ENCODE measurements at regions not wholly inside any gene's neighbourhood (a gene's known extent, or its start where the extent isn't known, plus 50 kb on each side); places are given as distances from the start of the nearest gene placed in this dataset.
"Not testable (repeated sequence)": the region's sequence is repeated elsewhere in the genome, so short reads cannot be mapped to it uniquely, and the experiment has no call there.

GRCh38 chr1:95297906-95298305 lies 63.9 kb downstream of the RWDD3 start:
- H3K4me2 ChIP-seq (ENCODE audit: low read length); H3K9me3 ChIP-seq (ENCODE audit: low read length); H4K20me1 ChIP-seq (ENCODE audit: low read length); intact Hi-C loops (cut with micrococcal nuclease); H3K27ac ChIP-seq (ENCODE audit: low read length); CTCF ChIA-PET; H3K4me1 ChIP-seq (ENCODE audit: insufficient read depth, low read length); DNase-seq; H3K9me2 ChIP-seq (replicated peaks; ENCODE audit: low read length); H3K4me3 ChIP-seq (ENCODE audit: low read length); H2AFZ ChIP-seq (ENCODE audit: low read length); H3F3A ChIP-seq (ENCODE audit: low read length, unreplicated experiment); H3K9ac ChIP-seq (ENCODE audit: low read length); H3K79me2 ChIP-seq (ENCODE audit: low read length); H3K36me3 ChIP-seq (ENCODE audit: low read depth, low read length); POLR2A ChIA-PET (ENCODE audit: unreplicated experiment); H3K27me3 ChIP-seq (ENCODE audit: low read length); BruUV-seq (replicated peaks); ATAC-seq: not testable (repeated sequence)

GRCh38 chr1:95301091-95301490 lies 67.1 kb downstream of the RWDD3 start:
- Histone ChIP-seq H3K79me2 (ENCODE audit: low read length) (no peaks in the 10 kb centered on the region), H3K9me2 (replicated peaks; ENCODE audit: low read length) (no peaks in the 10 kb centered on the region), H3F3A (ENCODE audit: low read length, unreplicated experiment) (no peaks in the 10 kb centered on the region), H2AFZ (ENCODE audit: low read length) (no peak overlapping the region), H3K27me3 (ENCODE audit: low read length) (no peaks in the 10 kb centered on the region), H3K9ac (ENCODE audit: low read length) (no peak overlapping the region), H3K4me3 (ENCODE audit: low read length) (no peak overlapping the region), H4K20me1 (ENCODE audit: low read length) (no peaks in the 10 kb centered on the region), H3K27ac (ENCODE audit: low read length) (no peak overlapping the region), H3K36me3 (ENCODE audit: low read depth, low read length) (no peaks in the 10 kb centered on the region), H3K9me3 (ENCODE audit: low read length) (no peaks in the 10 kb centered on the region), H3K4me2 (ENCODE audit: low read length) (no peak overlapping the region), H3K4me1 (ENCODE audit: insufficient read depth, low read length) (no peaks in the 10 kb centered on the region)
- ChIA-PET POLR2A (ENCODE audit: unreplicated experiment) (no interaction called here), CTCF (no interaction called here)
- TF ChIP-seq, protein P1, sequence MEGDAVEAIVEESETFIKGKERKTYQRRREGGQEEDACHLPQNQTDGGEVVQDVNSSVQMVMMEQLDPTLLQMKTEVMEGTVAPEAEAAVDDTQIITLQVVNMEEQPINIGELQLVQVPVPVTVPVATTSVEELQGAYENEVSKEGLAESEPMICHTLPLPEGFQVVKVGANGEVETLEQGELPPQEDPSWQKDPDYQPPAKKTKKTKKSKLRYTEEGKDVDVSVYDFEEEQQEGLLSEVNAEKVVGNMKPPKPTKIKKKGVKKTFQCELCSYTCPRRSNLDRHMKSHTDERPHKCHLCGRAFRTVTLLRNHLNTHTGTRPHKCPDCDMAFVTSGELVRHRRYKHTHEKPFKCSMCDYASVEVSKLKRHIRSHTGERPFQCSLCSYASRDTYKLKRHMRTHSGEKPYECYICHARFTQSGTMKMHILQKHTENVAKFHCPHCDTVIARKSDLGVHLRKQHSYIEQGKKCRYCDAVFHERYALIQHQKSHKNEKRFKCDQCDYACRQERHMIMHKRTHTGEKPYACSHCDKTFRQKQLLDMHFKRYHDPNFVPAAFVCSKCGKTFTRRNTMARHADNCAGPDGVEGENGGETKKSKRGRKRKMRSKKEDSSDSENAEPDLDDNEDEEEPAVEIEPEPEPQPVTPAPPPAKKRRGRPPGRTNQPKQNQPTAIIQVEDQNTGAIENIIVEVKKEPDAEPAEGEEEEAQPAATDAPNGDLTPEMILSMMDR (conservative IDR thresholded peaks at IDR 0.05; ENCODE audit: low read depth, low read length): no peak
- TF ChIP-seq EZH2phosphoT487 (IDR thresholded peaks at IDR 0.05; ENCODE audit: borderline replicate concordance, low read length) (no peak), EZH2 (IDR thresholded peaks at IDR 0.05; ENCODE audit: low read length, unreplicated experiment) (no peak)
- intact Hi-C loops (cut with micrococcal nuclease): no loop called here
- BruUV-seq (replicated peaks): no TSS peak
- ATAC-seq (no peak), DNase-seq (no peak)

DNA sequence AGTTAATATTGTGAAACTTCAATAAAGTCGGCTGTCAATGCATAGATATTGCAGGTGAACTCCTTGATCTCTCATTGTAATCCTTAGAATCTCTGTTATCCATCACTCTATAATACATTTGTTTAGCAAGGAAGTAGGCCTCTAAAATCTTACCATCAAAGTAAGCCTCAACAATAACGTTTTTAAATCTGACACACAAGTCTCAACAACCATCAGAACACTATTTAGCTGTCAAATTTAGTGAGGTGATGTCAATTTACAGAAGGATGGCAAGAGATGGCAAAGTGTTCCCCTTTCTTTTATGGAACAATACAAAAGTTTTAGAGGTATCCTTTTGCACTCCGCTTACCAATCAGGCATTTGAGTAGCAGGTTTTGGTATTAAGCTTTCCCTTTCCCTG lies 67.6 kb downstream of the RWDD3 start:
- H2AFZ ChIP-seq (ENCODE audit: low read length): no peak overlapping the region
- no peak for DNase-seq
- no peak overlapping the region for H3K27ac ChIP-seq (ENCODE audit: low read length)
- no peak overlapping the region for H3K9ac ChIP-seq (ENCODE audit: low read length)
- H3K9me2 ChIP-seq (replicated peaks; ENCODE audit: low read length): no peaks in the 10 kb centered on the region
- no peaks in the 10 kb centered on the region for H3K9me3 ChIP-seq (ENCODE audit: low read length)
- intact Hi-C loops (cut with micrococcal nuclease): no loop called here
- ATAC-seq: no peak
- TF ChIP-seq EZH2 (IDR thresholded peaks at IDR 0.05; ENCODE audit: low read length, unreplicated experiment) (no peak), EZH2phosphoT487 (IDR thresholded peaks at IDR 0.05; ENCODE audit: borderline replicate concordance, low read length) (no peak)
- TF ChIP-seq, protein P1 (conservative IDR thresholded peaks at IDR 0.05; ENCODE audit: low read depth, low read length): no peak
- no peaks in the 10 kb centered on the region for H3K36me3 ChIP-seq (ENCODE audit: low read depth, low read length)
- 0 out of 2 replicates have a peak, but pooled peaks cover under 1% of the 10 kb centered on the region for H3K27me3 ChIP-seq (ENCODE audit: low read length)
- ChIA-PET POLR2A (ENCODE audit: unreplicated experiment) (no interaction called here), CTCF (no interaction called here)
- H3K79me2 ChIP-seq (ENCODE audit: low read length): no peaks in the 10 kb centered on the region
- no peaks in the 10 kb centered on the region for H3F3A ChIP-seq (ENCODE audit: low read length, unreplicated experiment)
- no TSS peak for BruUV-seq (replicated peaks)
- H3K4me2 ChIP-seq (ENCODE audit: low read length): no peak overlapping the region
- no peak overlapping the region for H3K4me3 ChIP-seq (ENCODE audit: low read length)
- no peaks in the 10 kb centered on the region for H4K20me1 ChIP-seq (ENCODE audit: low read length)
- no peaks in the 10 kb centered on the region for H3K4me1 ChIP-seq (ENCODE audit: insufficient read depth, low read length)
